GM19035 (cell line): ENCODE measurements at regions not wholly inside any gene's neighbourhood (a gene's known extent, or its start where the extent isn't known, plus 50 kb on each side); places are given as distances from the start of the nearest gene placed in this dataset.

Experiments
- ATAC-seq: cut with Tn5 transposase; IDR thresholded peaks from one replicate; pipeline ENCODE4 v1.9.1; 2021; ENCODE audit not compliant: unreplicated experiment

GRCh38 chr5:174189654-174190541, 144.4 kb downstream of the NSG2 start:
- ATAC-seq: no peak

GRCh38 chr5:174191076-174191475, 145.6 kb downstream of the NSG2 start:
- no peak for ATAC-seq

GRCh38 chr5:174191850-174192655, 146.5 kb downstream of the NSG2 start:
- ATAC-seq: no peak

GRCh38 chr5:174192901-174193300, 147.4 kb downstream of the NSG2 start:
- ATAC-seq: no peak

GRCh38 chr5:174195517-174195916, 150.0 kb downstream of the NSG2 start:
- ATAC-seq: no peak

- ATAC-seq: no peak
Measured at GRCh38 chr5:174197929-174198328, 152.4 kb downstream of the NSG2 start.

GRCh38 chr5:174198541-174198940, 153.0 kb downstream of the NSG2 start:
- ATAC-seq: no peak

- no peak for ATAC-seq
Measured at GRCh38 chr5:174202996-174203395, 157.5 kb downstream of the NSG2 start.

GRCh38 chr5:174204535-174205313, 159.2 kb downstream of the NSG2 start:
- ATAC-seq: no peak

GRCh38 chr5:174205939-174206338, 160.4 kb downstream of the NSG2 start:
- no peak for ATAC-seq

GRCh38 chr5:174210596-174211276, 165.2 kb downstream of the NSG2 start:
- no peak for ATAC-seq

GRCh38 chr5:174211277-174211626, 165.7 kb downstream of the NSG2 start:
- ATAC-seq: no peak

GRCh38 chr5:174217527-174217926, 172.0 kb downstream of the NSG2 start:
- no peak for ATAC-seq

- ATAC-seq: no peak
Measured at GRCh38 chr5:174218162-174218561, 172.7 kb downstream of the NSG2 start.

GRCh38 chr5:174220417-174220816, 174.9 kb downstream of the NSG2 start:
- no peak for ATAC-seq

- ATAC-seq: no peak
Measured at GRCh38 chr5:174221436-174221835, 175.9 kb downstream of the NSG2 start.

GRCh38 chr5:174221946-174222345, 176.4 kb downstream of the NSG2 start:
- no peak for ATAC-seq

GRCh38 chr5:174222891-174223290, 177.4 kb downstream of the NSG2 start:
- no peak for ATAC-seq

GRCh38 chr5:174223355-174223754, 177.8 kb downstream of the NSG2 start:
- no peak for ATAC-seq

GRCh38 chr5:174229068-174229467, 183.6 kb downstream of the NSG2 start:
- no peak for ATAC-seq
